Endodermal cell (in vitro differentiated cells): ENCODE measurements at regions not wholly inside any gene's neighbourhood (a gene's known extent, or its start where the extent isn't known, plus 50 kb on each side); places are given as distances from the start of the nearest gene placed in this dataset.

Experiments used
- DNase-seq: peaks from one replicate; pipeline ENCODE4 v3.0.0-alpha.2; 2017
- H3K27ac ChIP-seq: 2 replicates; pipeline ENCODE4 v1.5.1; 2013; ENCODE audit warnings: mild to moderate bottlenecking, low read depth, low read length, moderate library complexity
- H3K27me3 ChIP-seq: 2 replicates; pipeline ENCODE4 v1.6.1; 2013; ENCODE audit warnings: mild to moderate bottlenecking, low read length, moderate library complexity; ENCODE audit not compliant: insufficient read depth, control insufficient read depth, poor library complexity, severe bottlenecking
- H3K36me3 ChIP-seq: 2 replicates; pipeline ENCODE4 v1.7.0; 2013; ENCODE audit warnings: mild to moderate bottlenecking, low read length, moderate library complexity; ENCODE audit not compliant: control insufficient read depth, insufficient read depth
- H3K4me1 ChIP-seq: one replicate; pipeline ENCODE4 v1.7.0; 2013; ENCODE audit warnings: low read length; ENCODE audit not compliant: control insufficient read depth, insufficient read depth
- H3K4me3 ChIP-seq: 2 replicates; pipeline ENCODE4 v1.5.1; 2013; ENCODE audit warnings: mild to moderate bottlenecking, low read length, moderate library complexity
- H3K9ac ChIP-seq: 2 replicates; pipeline ENCODE4 v1.6.1; 2013; ENCODE audit warnings: mild to moderate bottlenecking, low read length, moderate library complexity; ENCODE audit not compliant: poor library complexity, severe bottlenecking; ENCODE audit errors: extremely low read depth
- H3K9me3 ChIP-seq: 2 replicates; pipeline ENCODE4 v1.6.1; 2013; ENCODE audit warnings: mild to moderate bottlenecking, low read length, moderate library complexity; ENCODE audit not compliant: control insufficient read depth
- H3K27ac Mint-ChIP-seq: 2 replicates; pipeline ENCODE4 v1.8.0; 2020; ENCODE audit warnings: mixed read lengths
- H3K27me3 Mint-ChIP-seq: 2 replicates; pipeline ENCODE4 v1.8.0; 2021; ENCODE audit warnings: mild to moderate bottlenecking, mixed read lengths; ENCODE audit not compliant: insufficient read depth
- H3K36me3 Mint-ChIP-seq: 2 replicates; pipeline ENCODE4 v1.8.0; 2020; ENCODE audit warnings: low read depth, mixed read lengths
- H3K4me1 Mint-ChIP-seq: 2 replicates; pipeline ENCODE4 v1.8.0; 2020; ENCODE audit warnings: mixed read lengths
- H3K4me3 Mint-ChIP-seq: 2 replicates; pipeline ENCODE4 v1.8.0; 2020; ENCODE audit warnings: mild to moderate bottlenecking, moderate library complexity, mixed read lengths
- H3K9me3 Mint-ChIP-seq: 2 replicates; pipeline ENCODE4 v1.8.0; 2020; ENCODE audit warnings: mild to moderate bottlenecking, mixed read lengths
- CTCF ChIP-seq: fragments of 200-600 bp; sonication (generic); conservative IDR thresholded peaks from 2 replicates; pipeline ENCODE4 v1.5.0; 2021; ENCODE audit warnings: antibody characterized with exemption, mild to moderate bottlenecking
- WGBS, 2 experiments: methylation state at CpG; one replicate each; pipeline versions ENCODE4 v1.1.5 to v1.1.7; 2013; ENCODE audit warnings: missing lambda C conversion rate in 2 of 2, mixed read lengths in 1 of 2; ENCODE audit not compliant: insufficient coverage in 1 of 2, insufficient read length in 1 of 2; 5-methylcytosine and 5-hydroxymethylcytosine counted together

GRCh38 chr14:46057799-46058198 is 593.8 kb downstream of the RPL10L start:
- no peaks in the 10 kb centered on the region for H3K27me3 Mint-ChIP-seq
- no peaks in the 10 kb centered on the region for H3K27me3 ChIP-seq
- no peaks in the 10 kb centered on the region for H3K4me1 Mint-ChIP-seq
- no peak overlapping the region for H3K4me3 Mint-ChIP-seq
- H3K27ac ChIP-seq: no peak overlapping the region
- H3K36me3 ChIP-seq: no peaks in the 10 kb centered on the region
- no peak overlapping the region for H3K9ac ChIP-seq
- H3K9me3 ChIP-seq: no peaks in the 10 kb centered on the region
- H3K36me3 Mint-ChIP-seq: no peaks in the 10 kb centered on the region
- no peak for TF ChIP-seq CTCF
- no peaks in the 10 kb centered on the region for H3K9me3 Mint-ChIP-seq
- no peaks in the 10 kb centered on the region for H3K4me1 ChIP-seq
- DNase-seq: no peak
- H3K27ac Mint-ChIP-seq: no peak overlapping the region
- no peak overlapping the region for H3K4me3 ChIP-seq

DNA sequence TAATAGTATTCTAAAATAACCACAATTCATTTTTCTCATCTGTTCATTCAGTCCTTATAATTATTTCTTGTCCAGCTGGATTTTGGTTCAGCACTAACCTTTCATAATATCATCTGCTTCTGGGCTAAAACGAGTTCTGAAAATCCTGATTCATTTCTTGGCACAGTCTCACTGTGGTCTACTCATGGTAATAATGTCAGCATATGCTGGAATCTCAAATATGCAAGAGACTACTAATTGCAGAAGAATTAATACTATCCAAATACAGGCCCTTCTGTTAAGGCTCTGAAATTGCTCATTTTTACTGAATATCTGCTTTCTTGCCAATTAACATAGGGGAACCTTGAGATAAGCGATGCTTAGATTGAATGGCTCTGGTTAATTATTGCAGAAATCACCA is 597.1 kb downstream of the RPL10L start:
- H3K4me3 ChIP-seq: no peak overlapping the region
- no peak overlapping the region for H3K27ac Mint-ChIP-seq

DNA sequence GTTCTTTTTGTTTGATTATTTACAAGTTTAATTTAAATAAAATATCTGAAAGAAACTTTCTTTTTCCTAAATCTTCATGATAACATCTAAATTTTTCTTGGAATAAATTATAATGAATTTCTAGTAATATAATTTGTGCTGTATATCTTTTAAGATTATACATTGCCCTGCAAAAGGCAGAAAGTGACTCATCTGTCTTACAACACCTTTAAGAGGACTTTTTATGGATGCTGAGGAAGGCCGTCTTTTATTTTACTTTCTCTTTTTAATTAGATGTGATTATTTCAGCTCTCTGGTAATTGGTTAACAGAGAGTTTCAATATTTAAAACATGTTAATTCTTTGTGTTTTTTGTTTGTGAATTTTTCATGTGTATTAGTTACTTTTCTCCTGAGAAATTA is 598.4 kb downstream of the RPL10L start:
- H3K9me3 ChIP-seq: no peaks in the 10 kb centered on the region
- H3K36me3 Mint-ChIP-seq: no peaks in the 10 kb centered on the region
- no CpG with 5 or more reads among the region's 1 CpG for WGBS, 2 experiments
- no peaks in the 10 kb centered on the region for H3K27me3 ChIP-seq
- H3K36me3 ChIP-seq: no peaks in the 10 kb centered on the region
- no peaks in the 10 kb centered on the region for H3K9me3 Mint-ChIP-seq
- H3K27me3 Mint-ChIP-seq: no peaks in the 10 kb centered on the region
- no peak overlapping the region for H3K27ac ChIP-seq
- no peak overlapping the region for H3K4me3 Mint-ChIP-seq
- no peak for TF ChIP-seq CTCF
- no peak for DNase-seq
- no peak overlapping the region for H3K27ac Mint-ChIP-seq
- no peak overlapping the region for H3K9ac ChIP-seq
- H3K4me1 Mint-ChIP-seq: no peaks in the 10 kb centered on the region
- H3K4me1 ChIP-seq: no peaks in the 10 kb centered on the region
- H3K4me3 ChIP-seq: no peak overlapping the region

More for the DNA sequence above, 597.1 kb downstream of the RPL10L start:
- no peaks in the 10 kb centered on the region for H3K4me1 Mint-ChIP-seq
- H3K9me3 Mint-ChIP-seq: no peaks in the 10 kb centered on the region
- TF ChIP-seq CTCF: no peak
- H3K4me3 Mint-ChIP-seq: no peak overlapping the region
- Histone ChIP-seq H3K36me3 (no peaks in the 10 kb centered on the region), H3K27ac (no peak overlapping the region), H3K9me3 (no peaks in the 10 kb centered on the region), H3K9ac (no peak overlapping the region), H3K4me1 (no peaks in the 10 kb centered on the region), H3K27me3 (no peaks in the 10 kb centered on the region)
- DNase-seq: no peak
- H3K27me3 Mint-ChIP-seq: no peaks in the 10 kb centered on the region
- WGBS, 2 experiments: 69 to 96% methylated on average over 1 to 2 of the region's 2 CpGs
- H3K36me3 Mint-ChIP-seq: no peaks in the 10 kb centered on the region
